NCI-H2196 (cell line): ENCODE measurements at regions not wholly inside any gene's neighbourhood (a gene's known extent, or its start where the extent isn't known, plus 50 kb on each side); places are given as distances from the start of the nearest gene placed in this dataset.
A peak's percentile ranks its signal among the peaks of the same experiment; 100 is the strongest.

Source experiments
- DNase-seq: peaks from one replicate; lab custom pipeline; 2025; ENCODE audit not compliant: unreplicated experiment; lab: John Stamatoyannopoulos, UW

GRCh38 chr1:17967623-17968255 lies 139.9 kb upstream of the IGSF21 start:
- DNase-seq, result no peak

GRCh38 chr1:17970757-17971156 lies 136.8 kb upstream of the IGSF21 start:
- DNase-seq, result no peak

DNA sequence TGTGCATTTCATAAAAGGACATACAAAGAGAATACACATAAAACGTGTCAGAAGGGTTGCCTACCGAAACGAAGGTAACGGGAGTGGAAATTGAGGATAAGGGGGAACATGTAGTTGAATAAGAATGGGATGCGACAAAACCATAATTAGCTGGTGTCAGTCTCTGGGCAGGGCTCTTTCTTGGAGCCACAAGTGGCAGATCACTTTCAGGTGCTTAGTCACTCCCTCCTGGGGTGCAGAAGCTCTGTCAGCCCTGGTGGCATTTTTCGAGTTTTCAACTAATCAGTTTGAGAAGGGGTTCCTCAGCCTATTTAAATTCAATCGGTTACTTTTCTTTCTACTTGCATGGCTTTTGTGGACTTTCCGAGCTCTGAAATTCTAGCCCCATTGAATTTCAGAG lies 133.9 kb upstream of the IGSF21 start:
- DNase-seq, result no peak

DNA sequence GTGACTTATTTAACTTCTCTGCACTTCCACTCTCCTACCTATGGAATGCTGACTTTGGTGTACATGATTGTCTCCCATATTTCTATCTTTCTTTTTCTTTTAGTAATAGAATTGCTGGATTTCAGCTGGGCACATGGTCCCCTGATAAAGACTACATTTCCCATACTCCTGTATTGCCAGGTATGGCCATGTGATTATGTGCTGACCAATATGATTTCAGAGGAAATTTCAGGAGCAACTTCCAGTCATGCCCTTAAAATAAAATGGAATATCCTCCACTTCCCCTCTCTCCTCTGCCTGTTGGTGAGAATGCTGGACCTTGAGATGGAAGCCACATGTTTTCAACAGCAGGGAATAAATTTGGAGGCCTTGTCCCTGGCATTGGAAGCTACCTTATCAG lies 130.7 kb upstream of the IGSF21 start:
- DNase-seq, result no peak

- DNase-seq, result no peak
Measured at GRCh38 chr1:17978016-17978415, 129.6 kb upstream of the IGSF21 start.

DNA sequence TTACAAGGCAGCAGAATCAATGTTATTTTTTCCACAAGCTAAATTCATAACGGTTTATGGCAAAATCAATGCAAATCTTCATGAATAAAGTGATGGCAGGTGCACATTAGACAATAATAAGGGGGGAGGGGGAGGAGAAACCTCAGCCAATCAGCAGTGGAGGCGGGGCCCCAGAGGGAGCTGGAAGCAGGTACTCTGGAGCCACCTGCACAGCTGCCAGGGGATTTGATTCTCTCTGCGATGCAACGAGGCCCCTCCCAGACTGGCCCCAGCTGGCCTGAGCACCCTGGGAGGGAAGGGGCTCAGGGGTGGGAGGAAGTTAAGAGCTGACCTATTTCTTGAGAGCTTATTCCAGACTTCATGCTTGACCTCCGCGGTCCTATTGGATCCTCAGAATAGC lies 127.8 kb upstream of the IGSF21 start:
- peak; percentile 70 for DNase-seq

DNA sequence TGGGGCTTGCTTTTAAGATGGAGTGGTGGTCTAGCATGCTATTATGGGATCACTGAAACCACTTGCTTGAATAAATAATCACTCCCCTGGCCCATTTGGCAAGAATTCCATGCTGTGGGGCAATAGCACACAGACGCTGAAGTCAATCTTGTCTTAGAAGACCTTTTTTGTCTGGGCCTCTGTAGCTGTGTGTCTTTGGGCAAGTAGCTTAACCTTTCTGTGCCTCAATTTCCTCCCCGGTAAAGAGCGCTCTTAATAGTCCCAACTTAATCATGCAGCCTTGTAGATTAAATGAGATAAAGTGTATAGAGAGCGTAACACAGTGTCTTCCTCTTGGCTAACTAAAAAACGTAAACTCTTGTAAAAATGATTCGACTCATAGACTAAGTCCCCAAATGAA lies 125.4 kb upstream of the IGSF21 start:
- no peak for DNase-seq

GRCh38 chr1:17984583-17984982 lies 123.0 kb upstream of the IGSF21 start:
- DNase-seq, result peak; percentile 23

- no peak for DNase-seq
Measured at GRCh38 chr1:17986156-17986555, 121.4 kb upstream of the IGSF21 start.

GRCh38 chr1:17990401-17990800 lies 117.2 kb upstream of the IGSF21 start:
- DNase-seq, result no peak

- no peak for DNase-seq
Measured at GRCh38 chr1:17991996-17992395, 115.6 kb upstream of the IGSF21 start.

GRCh38 chr1:17992800-17993199 lies 114.8 kb upstream of the IGSF21 start:
- DNase-seq, result no peak

GRCh38 chr1:17994046-17994445 lies 113.6 kb upstream of the IGSF21 start:
- DNase-seq, result peak; percentile 66

GRCh38 chr1:17995480-17995879 lies 112.1 kb upstream of the IGSF21 start:
- no peak for DNase-seq

DNA sequence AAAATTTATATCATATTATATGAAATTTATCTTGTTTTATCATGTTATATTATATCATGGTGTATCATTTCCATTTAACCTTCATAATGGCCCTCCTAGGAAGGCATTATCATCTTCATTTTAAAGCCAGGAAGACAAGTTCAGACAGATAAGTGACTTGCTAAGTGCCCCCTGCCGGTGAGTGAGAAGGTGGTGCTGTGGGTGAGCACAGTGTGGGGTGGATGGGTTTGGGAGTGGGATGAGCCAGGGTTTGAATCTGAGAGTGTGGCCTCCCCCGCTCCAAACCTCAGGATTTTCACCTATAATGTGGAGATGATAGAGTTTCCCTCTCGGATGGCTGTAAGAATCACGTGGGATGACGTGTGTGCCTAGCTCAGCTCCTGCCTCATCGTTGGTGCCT lies 108.7 kb upstream of the IGSF21 start:
- DNase-seq, result no peak

DNA sequence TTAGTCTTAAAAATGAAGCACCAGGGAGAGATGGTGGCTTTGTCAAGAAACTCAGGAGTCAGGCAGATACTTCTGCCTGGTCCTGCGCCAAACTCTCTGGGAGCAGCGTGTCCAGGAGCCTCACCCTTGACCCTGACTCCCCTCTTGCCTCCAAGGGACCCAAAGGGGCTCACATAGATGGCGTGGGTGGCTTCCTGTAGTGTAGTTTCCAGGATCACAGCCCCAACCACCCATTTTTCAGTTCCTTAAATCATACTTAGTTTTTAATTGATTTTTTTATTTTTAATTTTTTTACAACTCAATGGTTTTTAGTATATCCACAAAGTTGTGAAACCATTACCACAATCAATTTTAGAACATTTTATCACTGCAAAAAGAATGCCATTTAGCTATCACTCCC lies 107.7 kb upstream of the IGSF21 start:
- DNase-seq, result no peak

DNA sequence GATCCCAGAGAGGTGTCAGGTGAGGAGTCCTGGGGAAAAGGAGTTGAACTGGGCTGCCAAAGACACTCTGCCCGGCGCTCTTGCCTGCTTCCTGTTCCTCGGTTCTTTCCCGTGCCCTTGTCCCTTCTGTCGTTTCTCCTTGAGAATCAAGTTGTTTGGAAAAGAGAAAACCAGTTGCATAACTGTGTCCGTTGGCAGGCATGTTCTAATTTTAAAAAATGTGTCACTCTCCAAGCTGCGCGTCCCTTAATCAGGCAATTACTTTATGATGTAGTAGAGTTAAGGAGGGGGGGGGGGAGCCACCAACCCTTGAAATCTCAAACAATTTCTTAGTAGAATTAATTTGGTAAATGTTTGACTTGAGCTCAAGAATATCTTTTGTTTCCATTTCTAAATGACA lies 105.9 kb upstream of the IGSF21 start:
- DNase-seq, result no peak

DNA sequence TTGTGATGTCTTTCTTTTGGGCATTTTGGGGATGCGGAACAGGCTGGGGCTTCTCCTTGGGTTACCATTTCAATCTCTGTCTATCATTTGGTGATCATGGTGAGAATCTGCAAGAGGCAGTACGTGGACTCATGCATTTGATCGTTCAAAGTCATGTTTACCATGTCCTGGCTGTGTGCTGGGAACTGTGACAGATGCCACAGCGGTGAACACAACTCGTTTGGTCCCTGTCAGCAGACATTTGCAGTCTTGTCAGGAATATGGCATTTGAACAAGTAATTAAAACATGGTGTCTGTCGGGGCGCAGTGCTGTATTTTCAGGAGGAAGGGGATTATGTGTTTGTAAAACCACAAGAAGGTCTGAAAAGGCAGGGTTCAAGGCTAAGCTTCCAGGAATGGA lies 103.3 kb upstream of the IGSF21 start:
- DNase-seq, result no peak

- DNase-seq, result no peak
Measured at GRCh38 chr1:18005238-18005637, 102.4 kb upstream of the IGSF21 start.

DNA sequence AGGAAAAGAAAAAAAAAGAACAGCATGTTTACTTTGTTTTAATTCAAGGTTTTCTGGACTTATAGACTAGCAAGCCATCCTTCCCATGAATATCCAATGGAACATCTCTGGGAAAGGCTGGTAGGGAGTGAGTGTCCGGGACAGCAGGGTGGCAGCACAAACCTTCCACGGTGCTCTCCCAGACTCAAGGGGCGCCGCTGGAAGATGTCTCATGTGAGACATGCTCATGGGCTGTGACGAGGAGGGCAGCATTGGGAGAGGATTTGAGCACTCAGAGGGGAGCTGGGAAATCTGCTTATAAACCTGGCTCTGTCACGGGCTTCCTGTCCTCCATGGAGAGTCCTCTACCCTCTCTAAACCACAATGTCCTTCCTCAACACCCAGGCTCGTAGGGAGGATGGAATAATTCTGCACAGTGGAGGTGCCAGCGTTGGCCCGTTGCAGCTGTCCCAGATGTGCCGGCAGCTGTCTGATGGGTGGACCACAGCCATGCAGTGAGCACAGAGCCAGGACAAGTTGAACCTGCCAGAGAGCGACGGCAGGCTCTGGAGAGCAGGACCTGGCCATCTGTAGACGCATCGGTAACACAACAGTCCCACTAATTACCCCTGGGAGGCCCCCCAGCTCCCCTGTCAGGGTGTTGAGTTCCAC lies 100.1 kb upstream of the IGSF21 start:
- no peak for DNase-seq

DNA sequence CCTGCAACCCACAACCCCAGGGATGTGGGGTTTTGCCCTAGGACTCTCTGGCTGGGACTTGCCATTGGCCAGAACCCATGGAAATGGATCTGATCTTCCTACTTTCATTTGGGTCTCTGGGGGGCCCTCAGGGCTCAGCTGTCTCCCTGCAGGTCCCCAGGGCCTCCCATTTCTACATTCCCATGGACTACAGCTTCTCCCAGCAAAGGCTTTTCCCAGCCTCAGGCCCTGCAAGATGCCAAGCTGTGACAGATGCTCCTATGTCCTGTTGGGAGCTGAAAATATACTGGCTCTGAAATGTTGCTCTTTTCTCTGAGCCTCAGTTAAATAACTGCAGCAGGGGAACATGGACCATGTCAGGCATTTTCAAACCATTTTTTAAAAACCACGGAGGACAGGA lies 99.5 kb upstream of the IGSF21 start:
- no peak for DNase-seq

DNA sequence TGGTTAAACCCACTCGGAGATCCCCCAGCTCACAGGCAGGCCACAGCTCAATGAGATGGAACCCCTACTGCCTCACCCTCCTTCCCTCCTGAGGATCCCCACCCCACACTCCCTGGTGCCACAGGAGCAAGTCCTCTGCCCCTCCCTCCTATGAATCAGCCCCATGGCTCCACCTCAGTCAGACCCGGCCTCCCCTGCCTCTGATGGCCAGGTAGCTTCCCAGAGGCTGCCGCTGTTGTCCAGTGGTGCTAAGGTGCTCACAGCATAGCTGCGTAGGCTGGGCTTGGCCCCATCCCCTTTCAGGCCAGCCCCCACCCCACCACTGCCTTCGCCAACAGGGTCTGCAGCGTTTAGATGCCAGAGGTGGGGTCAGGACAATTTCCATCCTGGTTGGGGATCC lies 98.5 kb upstream of the IGSF21 start:
- no peak for DNase-seq

DNA sequence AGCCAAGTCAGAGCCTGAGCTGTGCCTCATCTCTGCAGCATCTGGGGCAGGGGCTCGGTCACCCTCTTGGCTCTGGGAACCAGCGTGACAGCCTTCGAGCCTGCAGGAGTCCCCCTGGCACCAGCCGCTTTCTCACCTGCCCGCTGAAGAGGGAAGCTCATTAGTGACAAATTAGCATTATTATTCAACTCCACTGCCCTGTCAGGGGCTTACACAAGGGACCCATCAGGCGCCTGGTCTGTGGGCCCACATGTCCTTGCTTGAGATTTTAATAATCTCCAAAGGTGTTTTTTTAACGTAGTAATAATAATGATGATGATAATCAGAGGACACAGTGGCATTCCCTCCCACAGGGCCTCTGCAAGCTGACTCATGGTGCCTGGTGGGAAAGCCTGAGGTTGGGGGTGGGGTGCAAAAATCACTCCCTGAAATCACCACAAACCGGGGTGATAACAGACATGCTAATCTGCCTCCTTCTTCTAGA lies 98.1 kb upstream of the IGSF21 start:
- DNase-seq, result no peak
